Natural killer cell (primary cell): ENCODE measurements at regions not wholly inside any gene's neighbourhood (a gene's known extent, or its start where the extent isn't known, plus 50 kb on each side); places are given as distances from the start of the nearest gene placed in this dataset.

ENCODE experiments used
- ATAC-seq, 3 donors: fragments of 150-1000 bp in 2 of 3; fragments of 200-7000 bp in 1 of 3; cut with Tn5 transposase; 1 replicate in 1 of 3; 2 replicates in 2 of 3; pipeline ENCODE4 v1.10.0; 2021; ENCODE audit warnings: mild to moderate bottlenecking in 2 of 3, moderate library complexity in 2 of 3
- DNase-seq, 2 donors: peaks; one replicate each; pipeline versions ENCODE4 v3.0.0 to v3.0.0-alpha.2; 2013 to 2021; ENCODE audit warnings: mixed read lengths in 1 of 2
- H3K27ac ChIP-seq: one replicate; pipeline ENCODE4 v1.5.1; 2013; ENCODE audit warnings: mild to moderate bottlenecking, low read length
- H3K27me3 ChIP-seq: one replicate; pipeline ENCODE4 v1.6.1; 2013; ENCODE audit warnings: low read length; ENCODE audit not compliant: control insufficient read depth, insufficient read depth
- H3K36me3 ChIP-seq: one replicate; pipeline ENCODE4 v1.6.1; 2013; ENCODE audit warnings: low read length; ENCODE audit not compliant: control insufficient read depth, insufficient read depth
- H3K4me1 ChIP-seq: one replicate; pipeline ENCODE4 v1.6.1; 2013; ENCODE audit warnings: low read length; ENCODE audit not compliant: control insufficient read depth, insufficient read depth
- H3K4me3 ChIP-seq: one replicate; pipeline ENCODE4 v1.5.1; 2013; ENCODE audit warnings: low read length
- H3K9me3 ChIP-seq: one replicate; pipeline ENCODE4 v1.6.1; 2013; ENCODE audit warnings: low read length; ENCODE audit not compliant: control insufficient read depth, insufficient read depth
- H3K27ac Mint-ChIP-seq, 2 donors: one replicate each; pipeline ENCODE4 v1.8.0; 2022; ENCODE audit warnings: mild to moderate bottlenecking in 2 of 2, mixed read lengths in 2 of 2, moderate library complexity in 1 of 2
- H3K27me3 Mint-ChIP-seq, 2 donors: one replicate each; pipeline ENCODE4 v1.8.0; 2022; ENCODE audit warnings: low read depth in 2 of 2, mixed read lengths in 2 of 2
- H3K36me3 Mint-ChIP-seq: one replicate; pipeline ENCODE4 v1.8.0; 2022; ENCODE audit warnings: mixed read lengths
- H3K4me1 Mint-ChIP-seq, 2 donors: one replicate each; pipeline ENCODE4 v1.8.0; 2022; ENCODE audit warnings: mixed read lengths in 2 of 2
- H3K4me3 Mint-ChIP-seq: one replicate; pipeline ENCODE4 v1.8.0; 2022; ENCODE audit warnings: mild to moderate bottlenecking, moderate library complexity, mixed read lengths
- H3K9me3 Mint-ChIP-seq, 2 donors: one replicate each; pipeline ENCODE4 v1.8.0; 2022; ENCODE audit warnings: mixed read lengths in 2 of 2
- WGBS: methylation state at CpG from one replicate; pipeline ENCODE4 v1.1.7; 2013; ENCODE audit warnings: missing lambda C conversion rate; ENCODE audit not compliant: insufficient coverage; 5-methylcytosine and 5-hydroxymethylcytosine counted together
- intact Hi-C: fragments of 100-400 bp; cut with micrococcal nuclease; formaldehyde crosslinking; loops from one replicate; pipeline ENCODE4 v1.14.2; 2022
- TF ChIP-seq, protein P1 (sequence below): fragments of 200-600 bp; IDR thresholded peaks from one replicate; pipeline ENCODE4 v1.8.0; 2022; ENCODE audit warnings: antibody characterized with exemption

- WGBS, result 97% methylated on average over 11 of the region's 11 CpGs
- no peaks in the 10 kb centered on the region for H3K27me3 ChIP-seq
- H3K27ac ChIP-seq, result no peak overlapping the region
- Mint-ChIP-seq H3K4me3 (no peak overlapping the region), H3K36me3 (no peaks in the 10 kb centered on the region), H3K27me3 (no peaks in the 10 kb centered on the region), H3K4me1 (no peaks in the 10 kb centered on the region), H3K9me3 (no peaks in the 10 kb centered on the region), H3K27ac (no peak overlapping the region)
- no peak for DNase-seq
- no peak for ATAC-seq
- H3K36me3 ChIP-seq, result no peaks in the 10 kb centered on the region
- H3K4me3 ChIP-seq, result no peak overlapping the region
- peaks cover 7% of the 10 kb centered on the region for H3K9me3 ChIP-seq
- H3K4me1 ChIP-seq, result no peaks in the 10 kb centered on the region
- intact Hi-C loops, result no loop called here
- TF ChIP-seq, protein P1, sequence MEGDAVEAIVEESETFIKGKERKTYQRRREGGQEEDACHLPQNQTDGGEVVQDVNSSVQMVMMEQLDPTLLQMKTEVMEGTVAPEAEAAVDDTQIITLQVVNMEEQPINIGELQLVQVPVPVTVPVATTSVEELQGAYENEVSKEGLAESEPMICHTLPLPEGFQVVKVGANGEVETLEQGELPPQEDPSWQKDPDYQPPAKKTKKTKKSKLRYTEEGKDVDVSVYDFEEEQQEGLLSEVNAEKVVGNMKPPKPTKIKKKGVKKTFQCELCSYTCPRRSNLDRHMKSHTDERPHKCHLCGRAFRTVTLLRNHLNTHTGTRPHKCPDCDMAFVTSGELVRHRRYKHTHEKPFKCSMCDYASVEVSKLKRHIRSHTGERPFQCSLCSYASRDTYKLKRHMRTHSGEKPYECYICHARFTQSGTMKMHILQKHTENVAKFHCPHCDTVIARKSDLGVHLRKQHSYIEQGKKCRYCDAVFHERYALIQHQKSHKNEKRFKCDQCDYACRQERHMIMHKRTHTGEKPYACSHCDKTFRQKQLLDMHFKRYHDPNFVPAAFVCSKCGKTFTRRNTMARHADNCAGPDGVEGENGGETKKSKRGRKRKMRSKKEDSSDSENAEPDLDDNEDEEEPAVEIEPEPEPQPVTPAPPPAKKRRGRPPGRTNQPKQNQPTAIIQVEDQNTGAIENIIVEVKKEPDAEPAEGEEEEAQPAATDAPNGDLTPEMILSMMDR, result no peak
These were observed 178.0 kb upstream of the SALL4 start for GRCh38 chr20:51980277-51980676.

GRCh38 chr20:51979226-51979625 is 176.9 kb upstream of the SALL4 start:
- H3K4me1 ChIP-seq, result no peaks in the 10 kb centered on the region
- 95% methylated on average over 4 of the region's 4 CpGs for WGBS
- TF ChIP-seq, protein P1, result no peak
- H3K4me3 Mint-ChIP-seq, result no peak overlapping the region
- H3K9me3 ChIP-seq, result peaks cover 7% of the 10 kb centered on the region
- H3K27ac Mint-ChIP-seq, result no peak overlapping the region
- no peak overlapping the region for H3K4me3 ChIP-seq
- H3K9me3 Mint-ChIP-seq, result no peaks in the 10 kb centered on the region
- H3K27ac ChIP-seq, result no peak overlapping the region
- no peaks in the 10 kb centered on the region for H3K36me3 ChIP-seq
- no peaks in the 10 kb centered on the region for H3K27me3 ChIP-seq
- H3K4me1 Mint-ChIP-seq, result no peaks in the 10 kb centered on the region
- intact Hi-C loops, result no loop called here
- DNase-seq, result no peak
- no peaks in the 10 kb centered on the region for H3K27me3 Mint-ChIP-seq
- ATAC-seq, result no peak
- H3K36me3 Mint-ChIP-seq, result no peaks in the 10 kb centered on the region

GRCh38 chr20:51978070-51978501 is 175.8 kb upstream of the SALL4 start:
- Histone ChIP-seq H3K9me3 (peaks cover 7% of the 10 kb centered on the region), H3K27me3 (no peaks in the 10 kb centered on the region), H3K36me3 (no peaks in the 10 kb centered on the region), H3K27ac (no peak overlapping the region), H3K4me3 (no peak overlapping the region), H3K4me1 (no peaks in the 10 kb centered on the region)
- 65% methylated on average over 7 of the region's 7 CpGs for WGBS
- ATAC-seq, result no peak
- H3K4me1 Mint-ChIP-seq, result no peaks in the 10 kb centered on the region
- no peak for DNase-seq
- H3K27me3 Mint-ChIP-seq, result no peaks in the 10 kb centered on the region
- intact Hi-C loops, result no loop called here
- no peak overlapping the region for H3K27ac Mint-ChIP-seq
- no peaks in the 10 kb centered on the region for H3K36me3 Mint-ChIP-seq
- no peaks in the 10 kb centered on the region for H3K9me3 Mint-ChIP-seq
- H3K4me3 Mint-ChIP-seq, result no peak overlapping the region
- TF ChIP-seq, protein P1, result no peak

- Mint-ChIP-seq H3K9me3 (no peaks in the 10 kb centered on the region), H3K27ac (no peak overlapping the region), H3K27me3 (no peaks in the 10 kb centered on the region), H3K36me3 (no peaks in the 10 kb centered on the region), H3K4me1 (no peaks in the 10 kb centered on the region), H3K4me3 (no peak overlapping the region)
- Histone ChIP-seq H3K4me3 (no peak overlapping the region), H3K4me1 (no peaks in the 10 kb centered on the region), H3K9me3 (no peaks in the 10 kb centered on the region), H3K27me3 (no peaks in the 10 kb centered on the region), H3K27ac (no peak overlapping the region), H3K36me3 (no peaks in the 10 kb centered on the region)
- intact Hi-C loops, result no loop called here
- no peak for ATAC-seq
- DNase-seq, result no peak
- TF ChIP-seq, protein P1, result no peak
- 87% methylated on average over 5 of the region's 6 CpGs for WGBS
These were observed 169.7 kb upstream of the SALL4 start for GRCh38 chr20:51972056-51972455.
